ENCODE measurements at regions not wholly inside any gene's neighbourhood (a gene's known extent, or its start where the extent isn't known, plus 50 kb on each side); places are given as distances from the start of the nearest gene placed in this dataset.

DNA sequence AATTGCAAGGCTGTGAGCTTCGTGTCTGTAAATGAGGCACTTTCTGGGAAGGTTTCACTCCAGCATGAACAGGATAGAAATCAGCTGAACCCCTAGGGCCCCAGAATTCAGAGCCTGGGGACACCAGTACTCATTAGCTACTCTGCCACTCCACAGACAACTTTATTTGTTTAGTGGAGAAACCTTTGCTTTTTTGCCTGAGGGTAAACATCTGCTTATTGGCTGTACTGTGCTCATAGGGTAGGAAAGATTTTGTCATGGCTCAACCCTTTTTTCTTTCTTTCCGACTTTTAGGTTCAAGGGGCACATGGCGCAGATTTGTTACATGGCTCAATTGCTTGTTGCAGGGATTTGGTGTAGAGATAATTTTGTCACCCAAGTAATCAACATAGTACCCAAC lies 138.4 kb upstream of the BACE2 start:
- no peak for TF ChIP-seq POLR2A (IDR thresholded peaks at IDR 0.05)
- TF ChIP-seq, protein P1, sequence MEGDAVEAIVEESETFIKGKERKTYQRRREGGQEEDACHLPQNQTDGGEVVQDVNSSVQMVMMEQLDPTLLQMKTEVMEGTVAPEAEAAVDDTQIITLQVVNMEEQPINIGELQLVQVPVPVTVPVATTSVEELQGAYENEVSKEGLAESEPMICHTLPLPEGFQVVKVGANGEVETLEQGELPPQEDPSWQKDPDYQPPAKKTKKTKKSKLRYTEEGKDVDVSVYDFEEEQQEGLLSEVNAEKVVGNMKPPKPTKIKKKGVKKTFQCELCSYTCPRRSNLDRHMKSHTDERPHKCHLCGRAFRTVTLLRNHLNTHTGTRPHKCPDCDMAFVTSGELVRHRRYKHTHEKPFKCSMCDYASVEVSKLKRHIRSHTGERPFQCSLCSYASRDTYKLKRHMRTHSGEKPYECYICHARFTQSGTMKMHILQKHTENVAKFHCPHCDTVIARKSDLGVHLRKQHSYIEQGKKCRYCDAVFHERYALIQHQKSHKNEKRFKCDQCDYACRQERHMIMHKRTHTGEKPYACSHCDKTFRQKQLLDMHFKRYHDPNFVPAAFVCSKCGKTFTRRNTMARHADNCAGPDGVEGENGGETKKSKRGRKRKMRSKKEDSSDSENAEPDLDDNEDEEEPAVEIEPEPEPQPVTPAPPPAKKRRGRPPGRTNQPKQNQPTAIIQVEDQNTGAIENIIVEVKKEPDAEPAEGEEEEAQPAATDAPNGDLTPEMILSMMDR (IDR thresholded peaks at IDR 0.05) = no peak
